ENCODE measurements at regions not wholly inside any gene's neighbourhood (a gene's known extent, or its start where the extent isn't known, plus 50 kb on each side); places are given as distances from the start of the nearest gene placed in this dataset.

DNA sequence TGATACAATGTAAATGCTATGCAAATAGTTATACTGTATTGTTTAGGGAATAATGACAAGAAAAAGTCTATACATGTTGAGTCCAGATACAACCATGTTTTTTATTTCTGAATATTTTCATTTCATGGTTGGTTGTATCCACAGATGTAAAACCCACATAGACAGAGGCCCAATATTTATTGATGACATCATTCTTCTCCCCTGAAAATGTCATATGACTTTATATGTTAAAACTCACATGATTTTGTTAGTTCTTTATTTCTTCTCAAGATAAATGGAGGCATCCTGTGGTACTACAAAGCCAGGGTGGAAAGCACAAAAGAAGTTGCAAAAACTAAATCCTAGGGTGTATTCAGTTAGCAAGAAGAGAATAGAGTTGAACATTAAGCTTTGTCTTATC lies 149.3 kb upstream of the GLRA2 start:
- TF ChIP-seq, protein P1, sequence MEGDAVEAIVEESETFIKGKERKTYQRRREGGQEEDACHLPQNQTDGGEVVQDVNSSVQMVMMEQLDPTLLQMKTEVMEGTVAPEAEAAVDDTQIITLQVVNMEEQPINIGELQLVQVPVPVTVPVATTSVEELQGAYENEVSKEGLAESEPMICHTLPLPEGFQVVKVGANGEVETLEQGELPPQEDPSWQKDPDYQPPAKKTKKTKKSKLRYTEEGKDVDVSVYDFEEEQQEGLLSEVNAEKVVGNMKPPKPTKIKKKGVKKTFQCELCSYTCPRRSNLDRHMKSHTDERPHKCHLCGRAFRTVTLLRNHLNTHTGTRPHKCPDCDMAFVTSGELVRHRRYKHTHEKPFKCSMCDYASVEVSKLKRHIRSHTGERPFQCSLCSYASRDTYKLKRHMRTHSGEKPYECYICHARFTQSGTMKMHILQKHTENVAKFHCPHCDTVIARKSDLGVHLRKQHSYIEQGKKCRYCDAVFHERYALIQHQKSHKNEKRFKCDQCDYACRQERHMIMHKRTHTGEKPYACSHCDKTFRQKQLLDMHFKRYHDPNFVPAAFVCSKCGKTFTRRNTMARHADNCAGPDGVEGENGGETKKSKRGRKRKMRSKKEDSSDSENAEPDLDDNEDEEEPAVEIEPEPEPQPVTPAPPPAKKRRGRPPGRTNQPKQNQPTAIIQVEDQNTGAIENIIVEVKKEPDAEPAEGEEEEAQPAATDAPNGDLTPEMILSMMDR (IDR thresholded peaks at IDR 0.05; ENCODE audit: extremely low read depth, insufficient read depth, missing control alignments) = no peak
- in situ Hi-C loops (cut with MboI; ENCODE audit: low pct_unique_long_range_greater_than_20kb, low sequenced_read_pairs, unreplicated experiment) = no loop called here

GRCh38 chrX:14377427-14377826 lies 151.9 kb upstream of the GLRA2 start:
- in situ Hi-C loops (cut with MboI; ENCODE audit: low pct_unique_long_range_greater_than_20kb, low sequenced_read_pairs, unreplicated experiment) = no loop called here
- no peak for DNase-seq (ENCODE audit: low spot score)

More for the DNA sequence above, 149.3 kb upstream of the GLRA2 start:
- DNase-seq (ENCODE audit: low spot score) = no peak

GRCh38 chrX:14363728-14364127 lies 165.6 kb upstream of the GLRA2 start:
- DNase-seq (ENCODE audit: low spot score) = no peak
- in situ Hi-C loops (cut with MboI; ENCODE audit: low pct_unique_long_range_greater_than_20kb, low sequenced_read_pairs, unreplicated experiment) = no loop called here
- TF ChIP-seq, protein P1 (IDR thresholded peaks at IDR 0.05; ENCODE audit: extremely low read depth, insufficient read depth, missing control alignments) = no peak

More at GRCh38 chrX:14377427-14377826, 151.9 kb upstream of the GLRA2 start:
- TF ChIP-seq, protein P1 (IDR thresholded peaks at IDR 0.05; ENCODE audit: extremely low read depth, insufficient read depth, missing control alignments) = no peak

DNA sequence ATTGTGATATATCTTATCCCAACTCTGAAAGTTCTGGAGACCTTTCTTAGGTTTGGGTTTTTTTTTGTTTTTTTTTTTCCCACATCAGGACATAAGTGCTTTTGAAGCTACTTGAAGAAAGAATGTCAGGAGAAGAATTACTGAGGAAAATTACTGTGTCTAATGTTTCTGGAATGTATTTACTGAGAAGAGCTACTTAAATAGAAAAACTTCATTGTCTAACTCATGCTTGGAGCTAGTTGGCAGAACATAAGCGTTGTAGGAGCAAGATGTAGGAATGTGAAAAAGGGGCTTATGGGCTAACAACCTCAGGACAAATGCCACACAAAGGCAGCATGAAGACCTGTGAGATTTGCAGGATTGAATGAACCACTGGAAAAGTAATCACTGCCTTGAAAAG lies 166.6 kb upstream of the GLRA2 start:
- DNase-seq (ENCODE audit: low spot score) = no peak
- in situ Hi-C loops (cut with MboI; ENCODE audit: low pct_unique_long_range_greater_than_20kb, low sequenced_read_pairs, unreplicated experiment) = no loop called here
- TF ChIP-seq, protein P1 (IDR thresholded peaks at IDR 0.05; ENCODE audit: extremely low read depth, insufficient read depth, missing control alignments) = no peak

- TF ChIP-seq, protein P1 (IDR thresholded peaks at IDR 0.05; ENCODE audit: extremely low read depth, insufficient read depth, missing control alignments) = no peak
- in situ Hi-C loops (cut with MboI; ENCODE audit: low pct_unique_long_range_greater_than_20kb, low sequenced_read_pairs, unreplicated experiment) = no loop called here
- no peak for DNase-seq (ENCODE audit: low spot score)
These were observed 167.9 kb upstream of the GLRA2 start for GRCh38 chrX:14361435-14361834.

DNA sequence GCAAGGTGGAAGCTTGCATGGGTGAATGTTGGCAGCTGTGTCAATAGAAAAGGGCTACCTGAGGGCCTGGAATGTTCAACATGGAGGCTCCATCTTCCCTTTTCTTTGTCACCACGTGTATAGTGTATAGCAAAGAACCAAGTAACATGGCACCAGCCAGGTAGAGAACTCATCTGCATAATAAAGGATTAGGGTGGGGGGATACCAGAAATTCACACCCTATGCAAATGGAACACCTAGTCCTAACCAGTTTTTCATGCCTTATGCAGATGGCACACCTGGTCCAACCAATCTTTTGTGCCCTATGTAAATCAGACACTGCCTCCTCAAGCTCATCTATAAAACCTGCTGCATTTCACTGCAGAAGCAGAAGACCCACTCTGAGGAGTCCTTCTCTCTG lies 169.6 kb upstream of the GLRA2 start:
- DNase-seq (ENCODE audit: low spot score) = no peak
- in situ Hi-C loops (cut with MboI; ENCODE audit: low pct_unique_long_range_greater_than_20kb, low sequenced_read_pairs, unreplicated experiment) = no loop called here
- TF ChIP-seq, protein P1 (IDR thresholded peaks at IDR 0.05; ENCODE audit: extremely low read depth, insufficient read depth, missing control alignments) = no peak

- in situ Hi-C loops (cut with MboI; ENCODE audit: low pct_unique_long_range_greater_than_20kb, low sequenced_read_pairs, unreplicated experiment) = no loop called here
- TF ChIP-seq, protein P1 (IDR thresholded peaks at IDR 0.05; ENCODE audit: extremely low read depth, insufficient read depth, missing control alignments) = no peak
- DNase-seq (ENCODE audit: low spot score) = no peak
These were observed 170.0 kb upstream of the GLRA2 start for GRCh38 chrX:14359316-14359715.
